Ectodermal cell (in vitro differentiated cells): ENCODE measurements at regions not wholly inside any gene's neighbourhood (a gene's known extent, or its start where the extent isn't known, plus 50 kb on each side); places are given as distances from the start of the nearest gene placed in this dataset.
"Not testable (repeated sequence)": the region's sequence is repeated elsewhere in the genome, so short reads cannot be mapped to it uniquely, and the experiment has no call there.

Experiments used
- H3K27ac ChIP-seq: 2 replicates; pipeline ENCODE4 v1.7.0; 2013; ENCODE audit warnings: mild to moderate bottlenecking, low read depth, low read length; ENCODE audit not compliant: insufficient read depth, poor library complexity, severe bottlenecking
- H3K27me3 ChIP-seq: 2 replicates; pipeline ENCODE4 v1.7.0; 2013; ENCODE audit warnings: mild to moderate bottlenecking, low read length; ENCODE audit not compliant: insufficient read depth, control insufficient read depth, poor library complexity, severe bottlenecking
- H3K36me3 ChIP-seq: one replicate; pipeline ENCODE4 v1.7.0; 2013; ENCODE audit warnings: low read length; ENCODE audit not compliant: control insufficient read depth, insufficient read depth
- H3K4me1 ChIP-seq: one replicate; pipeline ENCODE4 v1.7.0; 2013; ENCODE audit warnings: low read length; ENCODE audit not compliant: control insufficient read depth, insufficient read depth
- H3K4me3 ChIP-seq: 2 replicates; pipeline ENCODE4 v1.7.0; 2013; ENCODE audit warnings: low read depth, low read length, control low read depth; ENCODE audit not compliant: insufficient read depth
- H3K9me3 ChIP-seq: 2 replicates; pipeline ENCODE4 v1.7.0; 2013; ENCODE audit warnings: mild to moderate bottlenecking, low read length, moderate library complexity; ENCODE audit not compliant: control insufficient read depth
- WGBS, 2 experiments: methylation state at CpG; one replicate each; pipeline ENCODE4 v1.1.7; 2013; ENCODE audit warnings: missing lambda C conversion rate in 2 of 2; 5-methylcytosine and 5-hydroxymethylcytosine counted together

GRCh38 chr6:21781128-21781527 lies 187.6 kb downstream of the SOX4 start:
- H3K4me1 ChIP-seq = peaks cover 21% of the 10 kb centered on the region
- 45 to 60% methylated on average over 3 of the region's 3 CpGs for WGBS, 2 experiments
- no peaks in the 10 kb centered on the region for H3K9me3 ChIP-seq
- H3K36me3 ChIP-seq = no peaks in the 10 kb centered on the region
- no peak overlapping the region for H3K27ac ChIP-seq
- H3K27me3 ChIP-seq = no peaks in the 10 kb centered on the region
- H3K4me3 ChIP-seq = no peak overlapping the region

DNA sequence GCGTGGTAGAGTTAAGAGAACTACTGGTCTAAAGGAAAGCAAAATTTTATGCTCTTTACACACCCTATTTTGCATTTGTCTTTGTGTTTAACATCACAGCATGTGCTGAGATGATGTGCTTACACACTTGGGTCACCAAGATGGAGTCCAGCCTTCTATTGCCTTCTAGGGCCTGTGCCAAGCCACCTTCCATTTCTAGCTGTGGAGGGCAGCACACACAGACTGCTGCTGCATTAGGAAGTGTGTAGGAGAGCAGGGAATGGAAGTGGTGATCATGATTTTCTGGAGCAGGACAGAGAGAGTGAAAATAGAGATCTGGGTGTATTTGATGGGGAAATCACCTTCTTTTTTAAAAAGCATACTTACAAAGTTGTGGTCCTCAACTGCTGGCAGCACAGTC lies 191.6 kb downstream of the SOX4 start:
- WGBS, 2 experiments = 100% methylated on average over 1 of the region's 1 CpG
- Histone ChIP-seq H3K9me3 (no peaks in the 10 kb centered on the region), H3K4me1 (peaks cover 21% of the 10 kb centered on the region), H3K27me3 (no peaks in the 10 kb centered on the region), H3K4me3 (no peak overlapping the region), H3K27ac (no peak overlapping the region), H3K36me3 (no peaks in the 10 kb centered on the region)

DNA sequence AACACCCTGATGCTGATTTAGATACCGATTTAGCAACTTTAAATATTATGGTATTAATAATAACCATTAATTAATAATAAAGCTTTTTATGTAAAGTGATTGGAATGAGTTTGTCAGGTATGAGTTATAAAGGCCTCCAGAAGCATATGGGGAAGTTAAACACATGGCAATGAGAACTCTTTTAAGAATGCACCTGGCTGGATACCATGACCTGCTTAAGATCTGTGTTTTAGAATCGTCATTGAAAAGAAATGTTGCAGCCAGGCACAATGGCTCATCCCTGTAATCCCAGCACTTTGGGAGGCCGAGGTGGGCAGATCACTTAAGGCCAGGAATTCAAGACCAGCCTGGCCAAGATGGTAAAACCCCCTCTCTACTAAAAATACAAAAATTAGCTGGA lies 197.5 kb downstream of the SOX4 start:
- 90 to 94% methylated on average over 2 of the region's 3 CpGs for WGBS, 2 experiments
- Histone ChIP-seq H3K27ac (no peak overlapping the region), H3K36me3 (no peaks in the 10 kb centered on the region), H3K4me1 (no peaks in the 10 kb centered on the region), H3K27me3 (no peaks in the 10 kb centered on the region), H3K9me3 (no peaks in the 10 kb centered on the region), H3K4me3 (no peak overlapping the region)

DNA sequence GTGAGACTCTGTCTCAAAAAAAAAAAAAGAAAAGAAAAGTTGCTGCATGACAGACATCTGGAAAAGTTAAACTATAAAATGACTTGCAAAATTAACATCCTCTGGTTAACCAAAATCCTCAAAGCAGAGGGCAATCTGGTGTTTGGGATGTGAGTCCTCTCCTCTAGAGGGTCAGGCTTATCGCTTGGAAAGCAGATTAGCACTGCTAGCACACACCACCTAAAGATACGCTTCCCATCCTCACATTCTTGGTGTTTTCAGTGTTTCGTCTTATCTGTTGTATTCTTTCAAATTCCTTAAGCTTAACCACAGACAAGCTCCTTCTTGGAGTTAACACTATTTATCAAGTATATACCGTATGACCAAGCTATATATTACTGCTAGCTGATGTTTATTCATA lies 198.0 kb downstream of the SOX4 start:
- no peaks in the 10 kb centered on the region for H3K4me1 ChIP-seq
- H3K4me3 ChIP-seq = no peak overlapping the region
- H3K27me3 ChIP-seq = no peaks in the 10 kb centered on the region
- 93 to 96% methylated on average over 4 of the region's 4 CpGs for WGBS, 2 experiments
- no peaks in the 10 kb centered on the region for H3K9me3 ChIP-seq
- no peaks in the 10 kb centered on the region for H3K36me3 ChIP-seq
- H3K27ac ChIP-seq = no peak overlapping the region

- 92 to 93% methylated on average over 4 of the region's 4 CpGs for WGBS, 2 experiments
- Histone ChIP-seq H3K4me1 (no peaks in the 10 kb centered on the region), H3K27me3 (no peaks in the 10 kb centered on the region), H3K36me3 (no peaks in the 10 kb centered on the region), H3K9me3 (no peaks in the 10 kb centered on the region), H3K27ac (no peak overlapping the region), H3K4me3 (no peak overlapping the region)
Measured at GRCh38 chr6:21792177-21792576, 198.6 kb downstream of the SOX4 start.

- WGBS, 2 experiments = 86 to 91% methylated on average over 21 to 31 of the region's 31 CpGs
Measured at GRCh38 chr6:21796979-21797378, 203.4 kb downstream of the SOX4 start.

GRCh38 chr6:21798468-21798867 lies 204.9 kb downstream of the SOX4 start:
- H3K27ac ChIP-seq = no peak overlapping the region
- H3K36me3 ChIP-seq = peaks cover 4% of the 10 kb centered on the region
- peaks cover 6% of the 10 kb centered on the region for H3K4me1 ChIP-seq
- H3K27me3 ChIP-seq = no peaks in the 10 kb centered on the region
- H3K4me3 ChIP-seq = no peak overlapping the region
- 93 to 96% methylated on average over 4 of the region's 4 CpGs for WGBS, 2 experiments
- H3K9me3 ChIP-seq = no peaks in the 10 kb centered on the region

More at GRCh38 chr6:21796979-21797378, 203.4 kb downstream of the SOX4 start:
- H3K27me3 ChIP-seq, H3K4me1 ChIP-seq, H3K4me3 ChIP-seq, H3K36me3 ChIP-seq, H3K27ac ChIP-seq, H3K9me3 ChIP-seq: not testable (repeated sequence)

GRCh38 chr6:21800330-21800729 lies 206.8 kb downstream of the SOX4 start:
- H3K4me1 ChIP-seq = peaks cover 6% of the 10 kb centered on the region
- H3K36me3 ChIP-seq = peaks cover 4% of the 10 kb centered on the region
- no peaks in the 10 kb centered on the region for H3K9me3 ChIP-seq
- no peak overlapping the region for H3K4me3 ChIP-seq
- no peak overlapping the region for H3K27ac ChIP-seq
- WGBS, 2 experiments = 89 to 91% methylated on average over 2 of the region's 2 CpGs
- H3K27me3 ChIP-seq = no peaks in the 10 kb centered on the region

- Histone ChIP-seq H3K27me3 (no peaks in the 10 kb centered on the region), H3K36me3 (peaks cover 4% of the 10 kb centered on the region), H3K4me3 (no peak overlapping the region), H3K4me1 (peaks cover 6% of the 10 kb centered on the region), H3K9me3 (no peaks in the 10 kb centered on the region), H3K27ac (no peak overlapping the region)
- WGBS, 2 experiments = 73 to 81% methylated on average over 11 of the region's 11 CpGs
Measured at GRCh38 chr6:21800948-21801438, 207.4 kb downstream of the SOX4 start.

GRCh38 chr6:21801446-21802174 lies 208.1 kb downstream of the SOX4 start:
- Histone ChIP-seq H3K4me3 (no peak overlapping the region), H3K4me1 (peaks cover 6% of the 10 kb centered on the region), H3K9me3 (no peaks in the 10 kb centered on the region), H3K27me3 (no peaks in the 10 kb centered on the region), H3K36me3 (peaks cover 4% of the 10 kb centered on the region), H3K27ac (no peak overlapping the region)
- WGBS, 2 experiments = 83 to 92% methylated on average over 1 of the region's 1 CpG
